Activated T-helper 2 cell treated with anti-CD3 and anti-CD28 coated beads, Interferon-gamma antibody, Interleukin-2, Interleukin-4, amounts not matched to agents 10 μg/mL and 5 μg/mL and 100 μg/mL, durations not matched to agents 14 hours and 24 hours and 36 hours (primary cell): ENCODE measurements at regions not wholly inside any gene's neighbourhood (a gene's known extent, or its start where the extent isn't known, plus 50 kb on each side); places are given as distances from the start of the nearest gene placed in this dataset.
"Not testable (repeated sequence)": the region's sequence is repeated elsewhere in the genome, so short reads cannot be mapped to it uniquely, and the experiment has no call there.

Experiments used
- DNase-seq: peaks from one replicate; pipeline ENCODE4 v3.0.0; 2021; ENCODE audit warnings: low spot score
- H3K27ac Mint-ChIP-seq: one replicate; pipeline ENCODE4 v1.8.0; 2021; ENCODE audit warnings: mixed read lengths
- H3K27me3 Mint-ChIP-seq: one replicate; pipeline ENCODE4 v1.8.0; 2021; ENCODE audit warnings: low read depth, mixed read lengths
- H3K36me3 Mint-ChIP-seq: one replicate; pipeline ENCODE4 v1.8.0; 2021; ENCODE audit warnings: low read depth, mixed read lengths
- H3K4me1 Mint-ChIP-seq: one replicate; pipeline ENCODE4 v1.8.0; 2021; ENCODE audit warnings: low read depth, mixed read lengths
- H3K4me3 Mint-ChIP-seq: one replicate; pipeline ENCODE4 v1.8.0; 2021; ENCODE audit warnings: low read depth, mild to moderate bottlenecking, moderate library complexity, mixed read lengths
- H3K9me3 Mint-ChIP-seq: one replicate; pipeline ENCODE4 v1.8.0; 2021; ENCODE audit warnings: mixed read lengths
- intact Hi-C: fragments of 100-400 bp; cut with micrococcal nuclease; formaldehyde crosslinking; loops from one replicate; pipeline ENCODE4 v1.15.1; 2023

- no peaks in the 10 kb centered on the region for H3K4me1 Mint-ChIP-seq
- H3K36me3 Mint-ChIP-seq, result no peaks in the 10 kb centered on the region
- H3K4me3 Mint-ChIP-seq, result no peak overlapping the region
- H3K9me3 Mint-ChIP-seq, result no peaks in the 10 kb centered on the region
- intact Hi-C loops, result no loop called here
- H3K27me3 Mint-ChIP-seq, result peaks cover 11% of the 10 kb centered on the region
- H3K27ac Mint-ChIP-seq, result no peak overlapping the region
- DNase-seq, result no peak
Observed at GRCh38 chr2:236643480-236643879, 73.9 kb downstream of the ACKR3 start.

DNA sequence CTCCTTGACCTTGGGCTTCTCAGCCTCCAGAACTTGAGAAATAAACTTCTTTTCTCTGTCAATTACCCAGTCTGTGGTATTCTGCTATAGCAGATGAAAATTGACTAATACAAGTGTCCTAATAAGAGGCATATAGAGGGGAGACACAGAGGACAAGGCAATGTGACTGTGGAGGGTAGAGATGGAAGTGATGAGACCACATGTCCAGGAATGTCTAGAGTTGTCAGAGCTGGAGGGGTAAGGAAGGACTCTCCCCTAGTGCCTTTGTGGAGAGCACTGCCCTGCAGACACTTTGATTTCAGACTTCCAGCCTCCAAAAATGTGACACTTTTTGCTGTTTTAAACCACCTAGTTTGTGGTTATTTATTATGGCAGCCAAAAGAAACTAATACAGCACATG is 74.4 kb downstream of the ACKR3 start:
- no peak overlapping the region for H3K27ac Mint-ChIP-seq
- no peak for DNase-seq
- H3K36me3 Mint-ChIP-seq, result no peaks in the 10 kb centered on the region
- intact Hi-C loops, result no loop called here
- no peak overlapping the region for H3K4me3 Mint-ChIP-seq
- H3K4me1 Mint-ChIP-seq, result no peaks in the 10 kb centered on the region
- H3K27me3 Mint-ChIP-seq, result peaks cover 11% of the 10 kb centered on the region
- H3K9me3 Mint-ChIP-seq, result no peaks in the 10 kb centered on the region

DNA sequence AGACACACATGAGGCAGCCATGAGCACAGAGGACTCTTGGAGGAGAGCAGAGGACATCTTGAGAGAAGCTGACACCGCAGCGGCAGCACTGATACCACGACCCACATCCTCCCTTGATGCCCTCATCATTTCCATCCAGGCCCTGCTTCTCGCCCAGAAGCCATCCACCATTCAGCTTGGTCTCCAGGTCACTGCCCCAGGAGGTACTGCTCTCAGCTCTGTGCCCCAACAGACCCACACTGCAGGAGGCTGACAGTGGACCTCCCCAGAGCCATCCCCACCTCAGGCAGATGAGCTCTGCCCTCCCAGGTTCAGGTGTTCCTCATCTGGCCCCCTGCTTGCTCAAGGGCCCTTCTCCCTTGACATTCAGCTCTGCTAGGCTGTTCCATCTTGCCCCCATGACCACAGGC is 74.9 kb downstream of the ACKR3 start:
- Mint-ChIP-seq H3K9me3 (no peaks in the 10 kb centered on the region), H3K36me3 (no peaks in the 10 kb centered on the region), H3K4me3 (no peak overlapping the region), H3K4me1 (no peaks in the 10 kb centered on the region), H3K27ac (no peak overlapping the region), H3K27me3 (peaks cover 11% of the 10 kb centered on the region)
- no peak for DNase-seq
- intact Hi-C loops, result no loop called here

GRCh38 chr2:236645141-236645540 is 75.5 kb downstream of the ACKR3 start:
- intact Hi-C loops, H3K27ac Mint-ChIP-seq, H3K4me3 Mint-ChIP-seq, H3K36me3 Mint-ChIP-seq, DNase-seq, H3K4me1 Mint-ChIP-seq, H3K9me3 Mint-ChIP-seq: not testable (repeated sequence)
- H3K27me3 Mint-ChIP-seq, result peaks cover 14% of the 10 kb centered on the region

DNA sequence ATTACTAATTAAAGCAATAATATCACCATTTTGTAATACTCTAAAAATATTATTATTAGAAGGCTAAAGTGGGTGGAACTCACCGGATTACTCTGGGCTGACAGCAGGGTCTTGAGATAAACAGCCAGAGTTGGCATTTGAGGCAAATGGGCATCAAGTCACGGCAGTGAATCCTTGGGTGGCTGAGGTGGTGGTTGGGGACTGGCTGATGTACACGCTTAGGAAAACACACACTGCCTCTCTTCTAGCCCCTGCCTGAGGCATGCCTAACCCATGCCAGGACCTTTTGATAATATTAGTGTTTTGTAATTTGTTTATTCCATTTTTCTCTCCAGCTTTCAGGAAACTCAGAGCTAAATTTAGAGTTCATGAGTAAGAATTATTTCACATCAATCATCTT is 76.8 kb downstream of the ACKR3 start:
- no peak overlapping the region for H3K27ac Mint-ChIP-seq
- H3K9me3 Mint-ChIP-seq, result no peaks in the 10 kb centered on the region
- H3K36me3 Mint-ChIP-seq, result no peaks in the 10 kb centered on the region
- H3K27me3 Mint-ChIP-seq, result peaks cover 16% of the 10 kb centered on the region
- H3K4me1 Mint-ChIP-seq, result no peaks in the 10 kb centered on the region
- intact Hi-C loops, result no loop called here
- no peak overlapping the region for H3K4me3 Mint-ChIP-seq
- no peak for DNase-seq

DNA sequence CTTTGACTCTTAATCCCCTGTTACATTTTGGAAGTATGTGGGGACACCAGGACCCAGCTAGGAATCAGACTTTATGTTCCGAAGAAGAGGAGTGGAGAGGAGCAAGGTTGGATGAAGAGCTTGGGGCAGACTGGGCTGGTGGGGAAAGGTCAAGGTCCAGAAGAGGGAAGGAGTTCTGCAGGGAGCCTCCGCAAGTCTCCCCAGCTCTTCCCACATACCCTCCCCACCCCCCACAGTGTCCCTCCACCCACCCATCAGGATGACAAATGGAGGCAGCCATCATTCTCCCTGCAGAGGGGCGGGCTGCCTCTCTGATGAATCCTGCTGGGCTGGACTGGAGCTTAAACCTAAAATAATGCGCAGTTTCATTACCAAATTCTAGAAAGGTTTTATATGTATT is 77.2 kb downstream of the ACKR3 start:
- H3K27me3 Mint-ChIP-seq, result peaks cover 16% of the 10 kb centered on the region
- intact Hi-C loops, result no loop called here
- H3K9me3 Mint-ChIP-seq, result no peaks in the 10 kb centered on the region
- no peak for DNase-seq
- no peak overlapping the region for H3K4me3 Mint-ChIP-seq
- H3K36me3 Mint-ChIP-seq, result no peaks in the 10 kb centered on the region
- H3K4me1 Mint-ChIP-seq, result no peaks in the 10 kb centered on the region
- H3K27ac Mint-ChIP-seq, result no peak overlapping the region

GRCh38 chr2:236647621-236648020 is 78.0 kb downstream of the ACKR3 start:
- Mint-ChIP-seq H3K4me3 (no peak overlapping the region), H3K27me3 (peaks cover 16% of the 10 kb centered on the region), H3K27ac (no peak overlapping the region), H3K4me1 (no peaks in the 10 kb centered on the region), H3K9me3 (no peaks in the 10 kb centered on the region), H3K36me3 (no peaks in the 10 kb centered on the region)
- intact Hi-C loops, result no loop called here
- no peak for DNase-seq

- H3K27me3 Mint-ChIP-seq, result peaks cover 5% of the 10 kb centered on the region
- H3K36me3 Mint-ChIP-seq, result no peaks in the 10 kb centered on the region
- intact Hi-C loops, result no loop called here
- no peaks in the 10 kb centered on the region for H3K4me1 Mint-ChIP-seq
- no peak overlapping the region for H3K27ac Mint-ChIP-seq
- no peak overlapping the region for H3K4me3 Mint-ChIP-seq
- H3K9me3 Mint-ChIP-seq, result no peaks in the 10 kb centered on the region
- DNase-seq, result no peak
Observed at GRCh38 chr2:236653863-236654262, 84.2 kb downstream of the ACKR3 start.

GRCh38 chr2:236654496-236654895 is 84.9 kb downstream of the ACKR3 start:
- no peak for DNase-seq
- Mint-ChIP-seq H3K36me3 (no peaks in the 10 kb centered on the region), H3K4me1 (no peaks in the 10 kb centered on the region), H3K27ac (no peak overlapping the region), H3K27me3 (peaks cover 7% of the 10 kb centered on the region), H3K4me3 (no peak overlapping the region), H3K9me3 (no peaks in the 10 kb centered on the region)
- intact Hi-C loops, result no loop called here

DNA sequence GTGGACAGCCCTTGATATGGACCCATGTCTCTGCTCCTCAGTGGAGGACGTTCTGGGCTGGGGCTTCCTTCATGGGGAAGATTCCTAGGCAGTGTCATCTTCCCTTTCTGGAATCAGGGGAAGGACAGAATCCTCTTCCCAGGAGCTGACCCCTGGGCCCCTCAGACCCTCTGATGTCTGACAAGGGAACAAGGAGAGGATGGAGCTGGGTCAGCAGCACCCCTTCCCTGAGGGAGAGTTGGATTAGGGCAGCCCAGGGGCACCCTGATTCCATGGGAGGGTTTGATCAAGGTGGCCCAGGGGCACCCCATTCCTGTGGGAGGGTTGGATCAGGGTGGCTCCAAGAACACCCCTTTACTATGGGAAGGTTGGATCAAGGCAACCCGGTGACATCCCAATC is 86.5 kb downstream of the ACKR3 start:
- peaks cover 6% of the 10 kb centered on the region for H3K27me3 Mint-ChIP-seq
- no peak for DNase-seq
- no peaks in the 10 kb centered on the region for H3K9me3 Mint-ChIP-seq
- H3K27ac Mint-ChIP-seq, result no peak overlapping the region
- no peak overlapping the region for H3K4me3 Mint-ChIP-seq
- no peaks in the 10 kb centered on the region for H3K4me1 Mint-ChIP-seq
- intact Hi-C loops, result no loop called here
- H3K36me3 Mint-ChIP-seq, result no peaks in the 10 kb centered on the region

DNA sequence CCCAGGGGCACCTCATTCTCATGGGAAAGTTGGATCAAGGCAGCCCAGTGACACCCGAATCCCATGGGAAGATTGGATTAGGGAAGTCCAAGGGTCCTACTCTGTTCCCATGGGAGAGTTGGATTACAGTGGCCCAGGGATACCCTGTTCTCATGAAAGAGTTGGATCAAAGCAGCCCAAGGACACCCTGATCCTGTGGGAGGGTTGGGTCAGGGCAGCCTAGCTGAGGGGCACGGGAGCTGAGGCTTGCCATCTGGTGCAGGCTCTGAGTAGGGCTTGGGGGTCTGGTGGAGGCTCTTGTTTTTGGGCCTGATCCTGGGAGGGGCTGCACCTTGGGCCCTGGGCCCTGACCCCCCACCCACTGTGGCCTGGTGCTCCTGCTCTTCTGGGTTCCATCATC is 87.1 kb downstream of the ACKR3 start:
- Mint-ChIP-seq H3K4me3 (no peak overlapping the region), H3K27me3 (peaks cover 7% of the 10 kb centered on the region), H3K27ac (no peak overlapping the region), H3K9me3 (no peaks in the 10 kb centered on the region), H3K36me3 (no peaks in the 10 kb centered on the region), H3K4me1 (no peaks in the 10 kb centered on the region)
- intact Hi-C loops, result no loop called here
- DNase-seq, result no peak

DNA sequence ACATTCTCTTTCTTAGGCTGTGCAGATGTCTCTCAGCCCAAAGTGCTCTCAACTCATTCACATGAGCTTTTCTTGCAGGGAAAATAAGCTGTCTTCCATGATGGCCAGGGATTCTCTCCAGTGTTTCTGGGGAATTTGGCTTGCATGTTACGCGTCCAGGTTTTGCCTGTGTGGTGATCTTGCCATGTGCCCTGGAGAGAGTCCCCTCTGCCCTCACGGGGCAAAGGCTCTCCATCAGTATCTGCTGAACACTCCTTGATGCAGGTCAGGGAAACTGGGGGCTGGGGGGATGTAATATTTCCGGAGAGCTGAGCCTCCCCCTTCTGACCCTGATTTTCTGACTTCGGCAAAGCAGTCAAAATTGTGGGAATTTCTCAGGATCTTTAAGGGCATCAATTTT is 87.6 kb downstream of the ACKR3 start:
- Mint-ChIP-seq H3K27ac (no peak overlapping the region), H3K27me3 (peaks cover 7% of the 10 kb centered on the region), H3K36me3 (no peaks in the 10 kb centered on the region), H3K4me3 (no peak overlapping the region), H3K4me1 (no peaks in the 10 kb centered on the region), H3K9me3 (no peaks in the 10 kb centered on the region)
- DNase-seq, result no peak
- intact Hi-C loops, result no loop called here

GRCh38 chr2:236657801-236658200 is 88.2 kb downstream of the ACKR3 start:
- Mint-ChIP-seq H3K27me3 (peaks cover 7% of the 10 kb centered on the region), H3K9me3 (no peaks in the 10 kb centered on the region), H3K4me1 (no peaks in the 10 kb centered on the region), H3K36me3 (no peaks in the 10 kb centered on the region), H3K4me3 (no peak overlapping the region), H3K27ac (no peak overlapping the region)
- intact Hi-C loops, result no loop called here
- DNase-seq, result no peak

DNA sequence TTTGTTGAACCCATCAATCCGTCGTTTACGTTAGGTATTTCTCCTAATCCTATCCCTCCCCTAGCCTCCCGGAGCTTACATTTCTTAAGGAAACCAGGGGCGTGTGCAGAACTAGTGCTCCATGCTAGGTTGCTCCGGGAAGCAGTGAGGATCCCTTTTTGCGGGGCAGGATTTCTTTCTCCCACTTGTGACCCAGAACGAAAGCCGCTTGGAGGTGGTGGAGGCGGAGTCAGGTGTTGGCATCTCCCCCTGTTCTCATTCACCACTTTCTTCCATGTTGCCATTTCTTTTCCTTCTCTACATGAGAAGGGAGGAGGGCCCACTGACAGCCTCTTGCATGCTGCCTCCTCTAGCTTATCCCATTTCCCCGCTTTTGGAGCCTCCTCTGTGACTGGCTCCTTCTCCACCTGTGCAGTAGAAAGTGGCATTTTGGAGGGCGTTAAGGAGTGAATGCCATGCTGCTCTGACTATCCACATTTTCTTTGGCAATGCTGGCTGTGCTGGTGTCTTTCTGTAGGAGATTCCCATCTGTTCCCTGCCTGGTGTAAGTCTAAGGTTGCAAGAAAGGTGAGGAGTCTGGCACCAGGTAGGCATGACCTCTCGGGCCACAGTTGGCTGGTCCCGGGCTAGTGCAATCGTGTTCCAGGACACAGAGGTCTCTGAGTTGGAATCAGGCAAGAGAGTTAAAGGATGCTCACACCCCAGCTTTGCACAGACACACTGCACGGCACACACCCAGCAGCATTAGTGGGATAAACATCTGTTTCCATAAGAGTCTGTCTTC is 89.5 kb downstream of the ACKR3 start:
- Mint-ChIP-seq H3K4me1 (no peaks in the 10 kb centered on the region), H3K27me3 (peaks cover 7% of the 10 kb centered on the region), H3K36me3 (no peaks in the 10 kb centered on the region), H3K9me3 (no peaks in the 10 kb centered on the region), H3K4me3 (no peak overlapping the region), H3K27ac (no peak overlapping the region)
- intact Hi-C loops, result no loop called here
- no peak for DNase-seq
